ENCODE measurements at regions not wholly inside any gene's neighbourhood (a gene's known extent, or its start where the extent isn't known, plus 50 kb on each side); places are given as distances from the start of the nearest gene placed in this dataset.
A peak's percentile ranks its signal among the peaks of the same experiment; 100 is the strongest.
"Not testable (repeated sequence)": the region's sequence is repeated elsewhere in the genome, so short reads cannot be mapped to it uniquely, and the experiment has no call there.

DNA sequence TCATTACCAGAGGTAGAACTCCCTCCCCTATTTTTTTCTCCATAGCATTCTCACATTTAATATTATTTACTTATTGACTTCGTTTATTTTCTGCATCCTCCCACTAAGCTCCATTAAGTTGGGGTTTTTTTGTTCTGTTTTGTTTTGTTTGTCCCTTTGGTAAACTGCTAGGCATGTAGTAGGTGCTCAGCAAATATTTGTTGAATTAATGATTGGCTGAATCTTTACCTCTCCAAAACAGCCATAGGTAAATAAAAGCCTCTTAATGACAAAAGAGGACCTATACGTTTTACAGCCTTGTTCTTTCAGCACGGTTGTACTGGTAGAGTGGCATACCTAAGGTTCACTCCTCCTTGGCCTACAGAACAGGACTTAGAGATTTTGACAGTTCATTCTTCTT, 52.0 kb downstream of the PRORP start:
- DNase-seq: no peak
- in situ Hi-C loops (cut with MboI; ENCODE audit: low pct_unique_long_range_greater_than_20kb, low sequenced_read_pairs): no loop called here

GRCh38 chr14:35180179-35180578, 57.8 kb downstream of the PRORP start:
- no peak for DNase-seq
- in situ Hi-C loops (cut with MboI; ENCODE audit: low pct_unique_long_range_greater_than_20kb, low sequenced_read_pairs): no loop called here

DNA sequence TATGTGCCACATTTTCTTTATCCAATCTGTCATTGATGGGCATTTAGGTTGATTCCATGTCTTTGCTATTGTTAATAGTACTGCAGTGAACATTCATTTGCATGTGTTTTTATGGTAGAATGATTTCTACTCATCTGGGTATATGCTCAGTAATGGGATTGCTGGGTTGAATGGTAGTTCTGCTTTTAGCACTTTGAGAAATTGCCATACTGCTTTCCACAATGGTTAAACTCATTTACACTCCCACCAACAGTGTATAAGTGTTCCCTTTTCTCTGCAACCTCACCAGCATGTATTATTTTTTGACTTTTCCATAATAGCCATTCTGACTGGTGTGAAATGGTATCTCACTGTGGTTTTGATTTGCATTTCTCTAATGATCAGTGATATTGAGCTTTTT, 62.5 kb downstream of the PRORP start:
- DNase-seq; in situ Hi-C loops (cut with MboI; ENCODE audit: low pct_unique_long_range_greater_than_20kb, low sequenced_read_pairs): not testable (repeated sequence)

DNA sequence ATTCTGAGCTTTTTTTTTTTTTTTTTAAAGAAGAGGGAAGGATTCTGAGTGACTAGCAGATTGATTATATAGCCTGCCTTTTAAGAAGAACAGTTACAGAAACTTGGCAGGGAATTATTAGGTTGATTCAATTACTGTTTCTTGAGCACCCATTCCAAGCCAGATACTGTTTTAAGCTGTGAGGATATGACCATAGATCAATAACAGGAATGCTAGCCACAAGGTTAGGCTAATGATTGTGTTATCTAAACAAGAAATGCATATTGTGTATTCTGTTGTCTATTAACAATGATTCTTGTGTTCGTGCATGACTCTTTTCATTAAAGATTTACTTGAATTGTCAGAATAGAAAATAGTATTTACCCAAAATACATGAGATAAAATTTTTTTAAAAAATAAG, 67.1 kb downstream of the PRORP start:
- DNase-seq: no peak
- in situ Hi-C loops (cut with MboI; ENCODE audit: low pct_unique_long_range_greater_than_20kb, low sequenced_read_pairs): no loop called here

DNA sequence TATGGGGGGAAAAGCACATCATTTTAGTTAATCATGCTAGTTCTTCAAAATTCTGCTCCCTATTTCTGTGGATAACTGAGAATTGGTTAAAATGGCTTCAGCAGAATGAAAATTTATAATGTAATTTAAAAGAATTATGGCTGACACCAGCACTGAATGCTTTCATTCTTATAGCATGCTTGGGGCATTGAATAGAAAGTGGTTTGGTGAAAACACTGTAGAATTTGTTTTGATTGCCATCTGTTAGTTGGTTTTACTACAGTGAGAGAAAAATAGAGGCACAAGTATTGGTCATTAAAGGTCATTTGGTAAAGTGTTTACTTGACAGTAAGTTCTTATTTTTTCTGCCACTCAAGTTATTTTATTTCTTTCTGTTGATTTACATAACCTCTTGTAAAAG, 70.8 kb downstream of the PRORP start:
- DNase-seq: no peak
- in situ Hi-C loops (cut with MboI; ENCODE audit: low pct_unique_long_range_greater_than_20kb, low sequenced_read_pairs): no loop called here

DNA sequence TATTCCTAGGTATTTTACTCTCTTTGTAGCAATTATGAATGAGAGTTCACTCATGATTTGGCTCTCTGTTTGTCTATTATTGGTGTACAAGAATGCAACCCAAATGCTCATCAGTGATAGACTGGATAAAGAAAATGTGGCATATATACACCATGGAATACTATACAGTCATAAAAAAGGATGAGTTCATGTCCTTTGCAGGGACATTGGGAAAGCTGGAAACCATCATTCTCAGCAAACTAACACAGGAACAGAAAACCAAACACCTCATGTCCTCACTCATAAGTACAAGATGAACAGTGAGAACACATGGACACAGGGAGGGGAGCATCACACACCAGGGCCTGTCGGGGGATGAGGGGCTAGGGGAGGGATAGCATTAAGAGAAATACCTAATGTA, 71.8 kb downstream of the PRORP start:
- in situ Hi-C loops (cut with MboI; ENCODE audit: low pct_unique_long_range_greater_than_20kb, low sequenced_read_pairs); DNase-seq: not testable (repeated sequence)

DNA sequence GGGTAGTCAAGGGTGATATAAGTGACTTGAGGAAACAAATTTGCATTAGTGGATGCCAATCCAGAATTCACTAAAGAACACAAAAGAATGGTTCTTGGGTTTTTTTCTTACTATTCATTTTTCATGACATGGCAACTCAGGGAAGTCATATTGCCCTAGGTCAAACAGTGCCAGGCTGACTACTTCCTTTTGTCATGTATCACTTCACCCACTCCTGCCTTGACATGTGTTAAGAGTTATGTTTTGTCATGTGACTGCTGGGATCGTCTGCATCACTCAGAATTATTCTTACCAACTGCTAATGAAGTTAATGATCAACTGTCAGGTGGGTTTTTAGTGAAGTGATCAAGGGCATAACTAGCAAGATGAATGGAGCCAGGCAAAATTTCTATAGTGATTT, 74.2 kb downstream of the PRORP start:
- no peak for DNase-seq
- in situ Hi-C loops (cut with MboI; ENCODE audit: low pct_unique_long_range_greater_than_20kb, low sequenced_read_pairs): no loop called here

DNA sequence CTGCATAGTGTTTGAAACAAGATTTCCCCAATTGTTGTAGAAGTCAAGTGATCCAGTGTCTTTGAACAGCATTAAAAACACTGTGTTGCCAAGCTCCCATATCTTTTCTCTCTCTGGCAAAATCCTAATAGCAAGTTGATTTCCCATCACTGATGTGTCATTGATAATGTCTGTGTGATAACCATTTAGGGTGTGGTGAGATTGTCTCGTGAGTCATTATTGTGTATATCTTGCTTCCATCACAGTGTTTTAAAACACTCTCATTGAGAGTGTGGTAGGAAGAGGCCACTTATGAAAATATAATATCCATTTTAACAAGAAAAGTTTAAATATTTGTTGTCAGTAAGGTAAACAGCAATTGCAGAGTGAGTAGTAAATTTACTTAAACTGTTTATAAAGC, 74.7 kb downstream of the PRORP start:
- no peak for DNase-seq
- in situ Hi-C loops (cut with MboI; ENCODE audit: low pct_unique_long_range_greater_than_20kb, low sequenced_read_pairs): no loop called here

DNA sequence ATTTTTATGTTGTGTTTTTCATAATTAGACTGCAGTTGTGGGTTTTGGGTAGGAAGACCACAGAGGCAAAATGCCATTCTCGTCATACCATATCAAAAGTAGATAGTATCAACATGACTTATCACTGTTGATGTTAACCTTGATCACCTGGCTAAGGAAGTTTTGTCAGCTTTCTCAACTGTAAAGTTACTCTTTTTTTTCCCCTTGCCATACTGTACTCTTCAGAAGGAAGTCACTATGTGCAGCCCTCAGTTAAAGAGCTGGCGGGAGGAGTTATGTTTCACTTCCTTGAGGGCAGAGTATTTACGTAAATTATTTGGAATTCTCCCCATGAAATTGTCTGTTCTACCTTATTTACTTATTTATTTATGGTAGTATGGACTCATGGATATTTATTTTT, 78.7 kb downstream of the PRORP start:
- in situ Hi-C loops (cut with MboI; ENCODE audit: low pct_unique_long_range_greater_than_20kb, low sequenced_read_pairs): no loop called here
- no peak for DNase-seq

- peak; percentile 23 for DNase-seq
- in situ Hi-C loops (cut with MboI; ENCODE audit: low pct_unique_long_range_greater_than_20kb, low sequenced_read_pairs): no loop called here
These were observed 79.8 kb downstream of the PRORP start for GRCh38 chr14:35202195-35202594.

DNA sequence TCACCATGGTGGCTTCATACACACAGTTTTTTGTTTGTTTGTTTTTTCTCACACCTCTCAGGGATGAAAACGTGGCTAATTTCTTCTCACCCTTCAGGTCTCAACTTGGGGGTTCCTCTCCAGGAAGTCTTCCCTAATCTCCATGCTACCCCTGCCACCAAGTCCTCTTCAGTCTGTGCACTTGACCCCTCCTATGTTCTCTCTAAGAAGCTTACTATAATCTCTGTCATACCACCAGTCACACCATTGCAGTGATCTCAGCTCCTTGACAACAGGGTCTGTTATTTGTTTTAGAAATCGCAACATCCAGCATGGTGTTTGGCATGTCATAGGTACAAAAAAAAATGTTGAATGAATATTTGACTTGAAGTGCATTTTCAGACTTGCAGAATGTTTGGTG, 83.4 kb downstream of the PRORP start:
- in situ Hi-C loops (cut with MboI; ENCODE audit: low pct_unique_long_range_greater_than_20kb, low sequenced_read_pairs): no loop called here
- DNase-seq: no peak

GRCh38 chr14:35211067-35211466, 81.1 kb upstream of the PSMA6 start:
- in situ Hi-C loops (cut with MboI; ENCODE audit: low pct_unique_long_range_greater_than_20kb, low sequenced_read_pairs): no loop called here

DNA sequence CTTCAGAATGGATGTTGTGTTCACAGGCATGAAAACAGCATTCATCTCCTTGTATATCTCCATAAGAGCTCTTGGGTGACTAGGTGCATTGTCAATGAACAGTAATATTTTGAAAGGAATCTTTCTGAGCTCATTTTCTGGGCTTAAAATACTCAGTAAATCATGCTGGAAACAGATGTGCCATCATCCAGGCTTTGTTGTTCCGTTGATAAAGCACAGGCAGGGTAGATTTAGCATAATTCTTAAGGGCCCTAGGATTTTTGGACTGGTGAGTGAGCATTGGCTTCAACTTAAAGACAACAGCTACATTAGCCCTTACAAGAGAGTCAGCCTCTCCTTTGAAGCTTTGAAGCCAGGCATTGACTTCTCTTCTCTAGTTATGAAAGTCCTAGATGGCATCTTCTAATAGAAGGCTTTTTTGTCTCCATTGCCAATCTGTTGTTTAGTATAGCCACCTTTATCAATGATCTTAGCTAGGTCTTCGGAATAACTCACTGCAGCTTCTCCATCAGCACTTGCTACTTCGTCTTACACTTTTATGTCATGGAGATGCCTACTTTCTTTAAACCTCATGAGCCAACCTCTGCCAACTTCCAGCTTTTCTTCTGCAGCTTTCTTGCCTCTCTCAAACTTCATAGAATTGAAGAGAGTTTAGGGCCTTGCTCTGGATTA, 79.6 kb upstream of the PSMA6 start:
- DNase-seq: no peak
- in situ Hi-C loops (cut with MboI; ENCODE audit: low pct_unique_long_range_greater_than_20kb, low sequenced_read_pairs): no loop called here

More at GRCh38 chr14:35211067-35211466, 81.1 kb upstream of the PSMA6 start:
- DNase-seq: no peak

GRCh38 chr14:35213143-35213788, 78.9 kb upstream of the PSMA6 start:
- no peak for DNase-seq
- in situ Hi-C loops (cut with MboI; ENCODE audit: low pct_unique_long_range_greater_than_20kb, low sequenced_read_pairs): no loop called here

GRCh38 chr14:35213869-35214387, 78.3 kb upstream of the PSMA6 start:
- DNase-seq: no peak
- in situ Hi-C loops (cut with MboI; ENCODE audit: low pct_unique_long_range_greater_than_20kb, low sequenced_read_pairs): no loop called here

- in situ Hi-C loops (cut with MboI; ENCODE audit: low pct_unique_long_range_greater_than_20kb, low sequenced_read_pairs); DNase-seq: not testable (repeated sequence)
These were observed 77.8 kb upstream of the PSMA6 start for GRCh38 chr14:35214402-35214801.

DNA sequence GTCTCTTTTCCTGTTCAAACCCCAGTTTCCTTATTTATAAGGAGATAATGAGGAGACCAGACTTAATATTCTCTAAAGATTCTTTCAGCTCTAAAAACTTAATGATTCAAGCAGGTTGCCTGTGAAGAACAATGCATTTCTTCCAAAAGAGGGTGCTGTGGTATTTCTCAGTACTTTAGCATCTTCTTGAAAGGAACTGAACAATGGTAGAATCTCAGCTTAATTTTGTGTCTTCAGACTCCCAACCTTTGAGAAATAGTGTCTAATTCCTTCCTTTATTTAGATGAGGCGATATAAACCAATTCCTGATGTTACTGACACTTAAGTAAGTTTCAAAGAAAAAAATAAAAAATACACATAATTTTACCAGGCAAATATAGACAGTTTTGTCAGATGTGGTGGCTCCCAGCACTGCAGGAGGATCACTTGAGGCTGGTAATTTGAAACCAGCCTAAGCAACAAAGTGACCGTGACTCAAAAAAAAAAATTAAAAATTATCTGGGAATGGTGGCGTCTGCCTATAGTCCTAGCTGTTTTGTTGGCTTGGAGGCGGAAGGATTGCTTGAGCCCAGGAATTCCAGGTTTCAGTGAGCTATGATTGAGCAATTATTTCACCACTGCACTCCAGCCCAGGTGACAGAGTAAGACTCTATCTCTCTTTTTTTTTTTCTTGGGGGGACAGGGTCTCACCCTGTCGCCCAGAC, 76.9 kb upstream of the PSMA6 start:
- DNase-seq: no peak
- in situ Hi-C loops (cut with MboI; ENCODE audit: low pct_unique_long_range_greater_than_20kb, low sequenced_read_pairs): no loop called here

DNA sequence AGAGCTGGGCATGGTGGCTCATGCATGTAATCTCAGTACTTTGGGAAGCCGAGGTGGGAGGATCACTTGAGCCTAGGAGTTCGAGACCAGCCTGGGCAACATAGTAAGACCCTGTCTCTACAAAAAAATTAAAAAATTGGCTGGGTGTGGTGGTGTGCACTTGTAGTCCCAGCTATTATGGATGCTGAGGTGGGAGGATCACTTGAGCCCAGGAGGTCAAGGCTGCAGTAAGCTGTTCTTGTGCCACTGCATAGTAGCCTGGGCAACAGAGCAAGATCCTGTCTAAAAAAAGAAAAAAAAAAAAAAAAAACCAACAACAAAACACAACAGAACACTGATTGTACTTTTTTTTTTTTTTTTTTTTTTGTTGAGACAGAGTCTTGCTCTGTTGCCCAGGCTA, 74.0 kb upstream of the PSMA6 start:
- DNase-seq; in situ Hi-C loops (cut with MboI; ENCODE audit: low pct_unique_long_range_greater_than_20kb, low sequenced_read_pairs): not testable (repeated sequence)

GRCh38 chr14:35218963-35219362, 73.2 kb upstream of the PSMA6 start:
- in situ Hi-C loops (cut with MboI; ENCODE audit: low pct_unique_long_range_greater_than_20kb, low sequenced_read_pairs): no loop called here
- DNase-seq: no peak

DNA sequence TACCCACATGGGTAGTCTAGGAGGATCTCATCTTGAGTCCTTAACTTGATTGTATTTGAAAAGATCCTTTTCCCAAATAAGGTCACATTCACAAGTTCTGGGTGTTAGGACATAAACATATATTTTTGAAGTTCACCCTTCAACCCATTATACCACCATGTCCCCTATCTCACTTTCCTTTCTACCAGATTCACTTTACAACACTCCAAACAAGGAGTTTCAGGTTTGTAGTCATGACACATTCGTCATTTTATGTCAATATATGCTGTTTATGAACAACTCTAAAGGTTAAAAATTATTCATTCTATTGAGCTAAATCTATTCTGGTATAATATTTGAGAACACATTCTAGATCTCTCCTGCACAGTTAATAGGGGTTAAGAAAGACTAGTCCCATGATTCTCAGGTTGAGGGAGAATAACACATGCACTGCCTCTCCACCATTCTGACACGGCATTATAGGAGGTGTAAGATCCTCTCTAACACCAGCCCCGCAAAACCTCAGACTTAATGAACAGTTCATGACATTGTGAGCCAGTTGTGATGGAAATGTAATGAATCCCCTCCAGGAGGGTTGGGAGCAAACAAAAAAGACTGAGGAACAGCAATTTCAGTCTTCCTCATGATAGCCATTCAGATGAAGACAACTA, 72.0 kb upstream of the PSMA6 start:
- DNase-seq: no peak
- in situ Hi-C loops (cut with MboI; ENCODE audit: low pct_unique_long_range_greater_than_20kb, low sequenced_read_pairs): no loop called here

Measured in KBM-7 (cell line).